Stimulated activated CD4-positive, alpha-beta T cell treated with anti-CD3 and anti-CD28 coated beads, Interleukin-12 subunit alpha, Interleukin-12 subunit beta, amount 100 ng/mL, for 48 hours (primary cell): ENCODE measurements at regions not wholly inside any gene's neighbourhood (a gene's known extent, or its start where the extent isn't known, plus 50 kb on each side); places are given as distances from the start of the nearest gene placed in this dataset.
A peak's percentile ranks its signal among the peaks of the same experiment; 100 is the strongest.
"Not testable (repeated sequence)": the region's sequence is repeated elsewhere in the genome, so short reads cannot be mapped to it uniquely, and the experiment has no call there.

Experiments used
- DNase-seq, 3 donors: peaks; one replicate each; pipeline ENCODE4 v3.0.0-alpha.2; 2020; ENCODE audit warnings: low read depth in 2 of 3, low spot score in 1 of 3

DNA sequence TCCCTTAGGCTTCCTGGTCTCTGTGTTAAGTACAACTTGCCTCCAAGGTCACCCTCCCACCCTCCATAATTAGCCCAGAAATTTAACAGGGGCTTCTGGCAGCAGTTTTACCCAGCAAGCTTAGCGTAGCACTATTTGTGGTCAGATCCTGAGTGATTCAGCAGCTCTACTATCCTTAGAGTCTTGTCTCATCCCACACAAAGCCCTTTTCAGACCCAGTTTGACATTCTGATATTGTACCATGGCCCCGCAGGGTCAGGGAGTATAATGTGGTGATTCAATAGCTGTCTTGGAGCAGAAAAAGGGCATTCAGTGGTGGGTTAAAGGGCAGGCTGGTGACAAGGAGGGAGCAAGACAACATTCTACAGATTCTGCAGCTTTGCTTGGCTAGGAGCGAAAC, 153.8 kb upstream of the DDHD1 start:
- DNase-seq, result no peak

DNA sequence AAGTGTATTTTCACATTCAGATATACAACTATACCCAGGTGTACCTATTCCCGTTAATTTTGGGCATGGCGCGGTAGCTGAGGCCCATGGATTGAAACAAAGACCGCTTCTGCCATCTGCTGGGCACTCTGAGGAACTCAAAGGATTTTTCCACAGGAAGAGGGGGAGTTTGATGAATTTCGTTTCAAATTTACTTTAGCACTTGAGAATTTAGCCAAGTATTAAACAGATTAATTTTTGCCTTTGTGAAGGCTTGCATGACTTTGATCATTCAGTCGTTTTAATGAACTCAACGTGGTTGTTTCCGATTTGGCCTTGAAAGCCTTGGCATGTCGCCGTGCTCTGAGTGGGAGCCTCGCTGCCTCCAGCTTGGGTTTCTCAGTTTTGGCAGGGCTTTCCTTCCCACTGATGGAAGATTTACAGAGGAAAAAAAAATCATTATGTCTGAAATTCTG, 153.2 kb upstream of the DDHD1 start:
- DNase-seq, result peak; percentile 10 to 26 (median 22)

DNA sequence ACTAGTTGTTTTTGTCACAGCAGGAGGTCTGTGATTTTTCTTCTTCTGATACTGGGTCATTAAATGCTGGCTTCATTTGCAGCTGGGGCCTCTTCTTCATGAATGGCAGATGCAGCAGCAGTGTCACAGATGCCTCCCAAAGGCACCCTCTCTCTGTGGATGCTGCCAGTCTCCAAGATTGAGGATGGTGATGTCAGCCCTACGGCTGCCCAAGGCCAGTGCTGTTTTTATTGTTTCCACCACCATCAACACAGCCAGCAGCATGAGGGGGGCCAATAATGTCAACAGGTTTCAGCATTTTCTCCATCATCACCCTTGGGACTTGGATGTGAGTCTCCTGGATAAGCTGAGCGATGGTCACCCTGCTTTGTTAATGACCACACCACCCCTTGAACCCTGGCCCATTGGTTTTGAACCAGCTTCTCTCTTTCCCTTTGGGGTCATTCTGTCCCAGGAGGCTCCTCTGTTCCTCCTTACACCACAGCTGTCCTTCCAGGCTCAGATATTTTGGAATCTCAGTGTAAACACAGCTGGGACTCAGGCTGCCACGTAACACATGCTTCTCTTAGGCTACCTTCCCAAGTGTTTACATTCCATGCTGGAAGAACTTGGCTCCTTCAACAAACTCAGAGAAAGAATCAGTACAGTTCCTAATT, 151.7 kb upstream of the DDHD1 start:
- DNase-seq, result no peak

DNA sequence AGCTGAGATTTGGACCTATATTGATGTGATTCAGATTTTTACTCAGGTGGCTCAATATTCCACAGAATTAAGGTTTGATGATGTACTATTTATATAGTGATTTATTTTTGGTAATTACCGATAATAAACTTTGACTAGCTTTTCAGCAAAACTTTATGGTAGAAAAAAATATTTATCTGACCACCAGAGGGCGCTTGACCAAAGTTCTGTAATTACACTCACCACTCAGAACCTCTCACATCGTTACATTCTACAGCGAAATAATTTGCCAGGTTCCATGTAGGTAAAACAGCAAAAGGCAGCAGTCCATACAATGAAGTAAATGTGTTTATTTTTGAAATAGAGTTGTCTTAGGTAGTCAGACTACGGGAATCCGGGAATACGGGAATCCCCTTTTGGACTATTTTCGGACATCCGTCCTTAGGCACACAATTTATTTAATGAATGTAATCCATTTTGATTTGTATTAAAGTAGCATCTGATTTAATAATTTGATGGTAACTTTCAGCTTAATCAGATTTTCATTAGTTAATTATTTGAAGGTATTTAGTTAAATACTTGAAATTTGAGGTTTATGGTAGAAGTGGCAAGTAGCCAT, 143.0 kb upstream of the DDHD1 start:
- DNase-seq, result peak in 1 of 3 donors; percentile 58

DNA sequence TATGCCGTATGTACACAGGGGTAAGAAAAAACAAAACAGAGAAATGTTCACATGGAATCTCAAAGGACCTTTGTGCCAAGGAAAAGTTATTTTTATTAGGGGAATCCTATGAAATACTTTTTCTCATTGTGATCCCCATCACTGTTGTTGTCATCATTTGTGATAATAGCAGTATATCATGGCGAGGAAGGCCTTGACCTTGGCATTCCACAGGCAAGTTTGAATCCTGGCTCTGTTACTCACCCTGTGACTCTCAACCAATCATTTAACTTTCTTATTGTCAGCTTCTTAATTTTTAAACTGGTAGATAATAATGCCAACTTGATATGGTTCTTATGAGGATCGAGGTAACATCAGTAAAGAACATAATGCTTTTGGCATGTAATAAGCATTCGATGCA, 142.2 kb upstream of the DDHD1 start:
- DNase-seq, result no peak

DNA sequence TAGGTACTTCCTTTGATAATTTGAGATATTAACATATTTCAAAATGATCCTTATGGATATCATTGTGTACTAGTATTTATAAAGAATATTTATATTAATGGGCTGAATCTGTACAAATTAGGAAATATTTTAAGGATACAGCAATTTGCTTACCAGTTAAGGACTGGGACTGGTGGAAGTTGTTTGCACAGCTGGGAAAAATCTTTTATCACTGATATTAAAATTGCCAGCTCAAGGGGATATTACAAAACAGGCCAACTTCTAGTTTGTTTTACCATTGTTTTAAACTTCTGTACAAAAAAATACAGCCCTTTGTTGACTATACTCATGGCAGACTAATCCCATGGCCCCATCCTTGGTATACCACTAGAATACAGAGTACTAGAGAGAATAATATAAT, 133.2 kb upstream of the DDHD1 start:
- no peak for DNase-seq

DNA sequence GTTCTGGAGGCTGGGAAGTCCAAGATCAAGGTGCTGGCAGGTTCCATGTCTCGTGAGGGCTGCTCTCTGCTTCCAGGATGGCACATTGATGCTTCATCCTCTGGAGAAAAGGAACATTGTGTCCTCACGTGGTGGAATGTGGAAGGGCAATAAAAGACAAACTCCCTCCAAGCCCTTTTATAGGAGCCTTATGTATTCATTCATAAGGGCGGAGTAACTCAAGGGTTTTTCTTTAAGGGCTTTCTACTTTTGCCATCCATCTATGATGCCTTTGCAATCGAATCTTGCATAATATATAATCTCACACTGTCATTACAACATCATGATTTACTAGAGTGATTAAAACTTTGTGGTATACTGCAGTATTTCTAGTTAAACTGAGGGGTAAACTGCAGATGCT, 132.7 kb upstream of the DDHD1 start:
- DNase-seq, result no peak

DNA sequence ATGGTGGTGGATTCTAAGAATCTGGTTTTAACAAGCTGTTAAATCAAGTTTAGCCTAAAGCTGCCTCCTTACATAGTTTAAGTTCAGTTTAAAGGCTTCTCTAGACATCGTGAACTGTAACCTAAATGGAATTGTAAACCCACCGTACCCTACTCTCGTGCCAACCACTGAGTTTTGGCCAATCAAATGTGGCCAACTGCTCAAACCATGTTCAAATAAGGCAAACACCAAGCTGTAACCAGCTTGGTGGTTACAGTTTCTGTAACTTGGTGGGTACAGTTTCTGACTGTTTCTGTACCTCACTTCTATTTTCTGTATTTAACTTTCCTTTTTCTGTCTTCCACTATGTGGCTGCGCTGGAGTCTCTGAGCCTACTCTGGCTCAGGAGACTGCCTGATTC, 131.9 kb upstream of the DDHD1 start:
- no peak for DNase-seq

DNA sequence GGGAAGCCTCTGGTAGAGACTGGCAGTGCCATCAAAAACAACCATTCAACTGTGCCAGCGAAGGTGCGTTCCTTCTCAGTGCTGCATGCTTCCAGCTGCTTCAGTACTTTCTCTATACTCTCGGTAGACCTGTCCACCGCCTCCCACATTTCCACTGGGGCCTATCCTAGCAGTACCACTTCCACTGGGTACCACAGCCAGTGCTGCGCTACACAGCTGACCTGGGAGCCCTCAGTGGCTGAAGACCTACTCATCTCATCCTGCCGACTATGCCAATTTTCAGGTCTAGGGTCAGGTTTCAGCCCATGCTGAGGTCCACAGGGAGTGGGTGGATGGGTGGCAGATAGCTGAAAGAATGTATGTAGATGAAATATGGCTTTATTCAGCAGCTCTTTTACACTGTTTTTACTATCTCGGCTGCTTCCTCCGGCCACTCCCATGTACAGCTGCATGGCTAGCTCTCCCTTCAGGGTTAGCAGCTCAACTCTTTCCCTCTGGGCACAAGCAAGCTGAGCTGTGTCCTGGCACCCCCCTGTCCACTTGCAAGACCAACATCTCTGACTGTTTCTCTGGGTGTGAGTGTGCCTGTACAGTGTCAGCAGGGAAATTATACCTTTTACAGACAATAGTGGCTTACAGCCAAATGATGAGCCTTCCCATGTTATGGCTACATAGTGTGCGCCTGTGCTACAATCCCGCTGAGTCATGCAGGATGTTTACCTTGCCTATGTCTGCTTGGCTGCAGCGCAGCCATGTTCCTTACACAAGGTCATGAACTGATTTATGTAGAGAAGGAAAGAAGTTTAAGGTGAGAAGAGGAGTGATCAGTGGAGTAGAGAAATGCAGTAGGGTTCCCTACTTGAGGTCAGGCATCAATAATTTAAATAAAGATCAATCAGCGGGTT, 125.7 kb upstream of the DDHD1 start:
- no peak for DNase-seq

DNA sequence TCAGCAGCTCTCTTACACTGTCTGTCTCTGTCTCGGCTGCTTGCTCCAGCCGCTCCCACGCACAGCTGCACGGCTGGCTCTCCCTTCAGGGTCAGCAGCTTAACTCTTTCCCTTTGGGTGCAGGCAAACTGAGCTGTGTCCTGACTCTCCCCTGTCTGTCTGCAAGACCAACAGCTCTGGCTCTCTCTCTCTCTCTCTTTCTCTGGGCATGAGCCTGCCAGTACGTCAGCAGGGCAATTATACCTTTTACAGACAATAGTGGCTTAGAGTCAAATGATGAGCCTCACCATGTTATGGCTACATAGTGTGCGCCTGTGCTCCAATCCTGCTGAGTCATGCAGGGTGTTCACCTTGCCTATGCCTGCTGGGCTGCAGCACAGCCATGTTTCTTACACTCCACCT, 120.5 kb upstream of the DDHD1 start:
- no peak for DNase-seq

DNA sequence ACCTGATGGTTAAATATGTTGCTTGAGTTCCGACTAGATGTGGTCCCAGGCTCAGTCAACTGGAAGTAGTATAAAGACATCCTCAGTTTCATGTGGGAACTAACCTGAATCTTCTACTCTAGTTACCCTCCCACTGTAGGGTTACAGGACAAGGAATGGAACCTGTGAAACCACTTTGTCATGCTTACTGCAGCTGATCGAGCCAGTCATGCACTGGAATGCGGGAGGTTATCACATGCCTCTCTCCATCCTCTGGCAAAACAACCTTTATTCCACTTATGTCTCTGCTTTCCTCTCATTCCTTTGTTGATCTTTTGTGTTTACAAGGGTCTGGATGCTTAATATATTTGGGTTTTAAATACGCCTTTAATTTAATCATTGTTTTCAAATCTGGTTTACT, 111.9 kb upstream of the DDHD1 start:
- no peak for DNase-seq

DNA sequence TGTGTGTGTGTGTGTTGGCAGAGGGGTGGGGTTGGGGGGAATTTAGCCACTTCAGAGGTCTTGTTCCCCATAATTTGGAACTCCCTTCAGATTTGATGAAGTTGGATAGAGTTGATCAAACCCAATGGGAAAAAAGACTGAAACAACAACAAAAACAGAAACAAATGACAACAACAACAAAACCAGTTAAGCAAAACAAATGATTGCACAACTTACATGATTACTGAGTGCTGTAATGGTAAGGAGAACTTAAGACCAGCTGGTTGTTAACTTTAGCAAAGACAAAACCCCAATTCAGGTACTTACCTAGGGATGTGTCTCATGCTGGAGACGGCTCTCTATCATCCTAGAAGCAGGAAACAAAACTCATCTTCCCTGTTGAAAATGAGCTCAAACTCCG, 107.8 kb upstream of the DDHD1 start:
- no peak for DNase-seq

DNA sequence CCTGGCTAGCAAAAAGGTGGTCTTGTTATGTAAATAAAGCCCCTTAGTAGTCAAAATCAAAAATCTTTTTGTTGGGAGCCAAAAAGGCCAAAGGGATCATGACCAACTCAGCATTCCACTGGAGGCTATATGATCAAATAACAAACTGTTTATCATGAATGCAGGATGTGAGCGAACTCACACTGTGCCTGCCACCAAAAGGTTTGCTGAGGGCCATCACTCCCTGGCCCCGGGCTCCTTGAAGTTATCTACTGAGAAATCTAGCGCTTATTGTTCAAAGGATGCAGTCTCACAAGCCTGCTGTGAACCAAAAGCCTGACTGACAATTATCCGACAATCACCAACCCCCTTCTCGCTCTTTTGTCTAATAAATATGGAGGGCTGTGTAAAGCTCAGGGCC, 107.2 kb upstream of the DDHD1 start:
- DNase-seq, result no peak

DNA sequence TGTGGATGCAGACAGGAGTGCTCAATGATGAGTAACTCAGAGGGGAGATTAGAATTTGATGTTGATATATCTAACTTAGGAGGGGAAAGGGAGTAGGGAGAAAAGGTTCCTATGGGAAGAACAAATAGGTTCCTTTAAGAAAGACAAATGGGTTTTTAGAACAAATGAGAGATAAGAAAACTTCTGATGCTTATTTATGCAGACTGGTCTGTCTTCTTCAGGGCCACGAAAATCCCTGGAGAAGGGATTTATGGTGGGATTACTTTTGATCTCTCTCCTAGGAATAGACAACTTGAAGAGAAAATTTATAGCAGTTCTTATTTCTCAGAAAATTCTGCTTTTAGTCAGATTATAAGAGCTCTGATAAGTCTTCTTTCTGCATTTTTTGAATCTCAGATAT, 99.0 kb upstream of the DDHD1 start:
- no peak for DNase-seq

DNA sequence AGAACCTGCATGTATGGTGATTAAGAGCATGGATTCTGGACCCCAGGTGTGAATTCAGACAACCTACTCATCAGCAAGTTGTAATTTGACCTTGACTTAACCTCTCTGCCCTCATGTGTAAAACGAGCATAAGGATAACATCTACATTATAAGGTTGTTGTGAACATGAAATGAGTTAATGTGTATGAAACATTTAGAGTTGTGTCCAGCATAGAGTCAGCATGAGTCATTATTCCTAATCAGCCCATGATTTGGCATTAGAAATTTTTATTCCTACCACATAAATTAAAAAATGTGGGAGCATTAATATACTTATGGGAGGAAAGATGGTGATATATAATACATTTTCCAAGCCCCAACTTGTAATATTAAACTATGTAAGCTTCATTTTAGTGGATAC, 95.9 kb upstream of the DDHD1 start:
- no peak for DNase-seq

DNA sequence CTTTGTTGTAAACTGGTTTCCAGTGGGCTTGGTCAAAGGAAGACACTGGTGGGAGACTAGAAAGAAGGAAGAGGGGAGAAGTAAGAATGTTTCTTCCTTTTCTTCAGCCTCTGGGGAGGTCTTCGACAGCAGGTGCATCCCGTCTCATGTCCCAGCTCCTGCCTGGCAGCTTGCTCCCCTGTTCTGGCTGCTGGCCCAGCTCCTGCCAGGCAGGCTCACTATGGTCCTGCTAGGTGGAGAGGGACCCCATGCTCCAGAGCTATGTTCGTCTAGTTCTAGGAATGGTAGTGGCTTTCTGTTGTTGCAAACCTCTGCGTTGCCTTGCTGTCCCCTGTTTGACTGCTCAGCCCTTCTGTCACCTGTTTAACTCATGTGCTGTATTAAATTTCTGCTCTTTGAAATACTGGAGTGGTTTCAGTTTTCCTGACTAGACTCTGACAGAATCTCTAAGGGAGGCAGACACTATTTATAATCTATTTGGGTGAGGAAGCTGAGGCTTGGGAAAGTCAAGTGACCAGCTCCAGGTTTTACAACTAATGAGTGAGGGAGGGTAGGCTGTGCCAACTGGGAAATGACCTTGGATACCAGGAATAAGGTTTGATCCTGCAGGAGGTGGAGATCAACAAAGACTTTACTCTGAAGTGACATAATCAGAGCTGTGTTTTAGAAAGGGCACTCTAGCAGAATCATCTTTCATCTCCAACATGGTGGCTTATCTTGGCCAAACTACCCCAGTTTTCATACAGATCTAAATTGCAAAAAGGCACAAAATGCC, 94.7 kb upstream of the DDHD1 start:
- DNase-seq, result no peak

DNA sequence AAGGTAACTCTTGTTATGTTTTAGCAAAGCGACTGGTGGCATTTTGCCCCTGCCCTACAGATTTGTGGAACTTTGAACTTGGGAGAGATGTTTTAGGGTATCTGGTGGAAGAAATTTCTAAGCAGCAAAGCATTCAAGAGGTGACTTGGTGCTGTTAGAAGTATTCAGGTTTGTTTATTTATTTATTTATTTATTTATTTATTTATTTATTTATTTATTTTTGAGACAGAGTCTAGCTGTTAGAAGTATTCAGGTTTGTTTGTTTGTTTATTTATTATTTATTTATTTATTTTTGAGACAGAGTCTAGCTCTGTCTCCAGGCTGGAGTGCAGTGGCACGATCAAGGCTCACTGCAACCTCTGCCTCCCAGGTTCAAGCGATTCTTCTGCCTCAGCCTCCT, 89.8 kb upstream of the DDHD1 start:
- not testable (repeated sequence) for DNase-seq

DNA sequence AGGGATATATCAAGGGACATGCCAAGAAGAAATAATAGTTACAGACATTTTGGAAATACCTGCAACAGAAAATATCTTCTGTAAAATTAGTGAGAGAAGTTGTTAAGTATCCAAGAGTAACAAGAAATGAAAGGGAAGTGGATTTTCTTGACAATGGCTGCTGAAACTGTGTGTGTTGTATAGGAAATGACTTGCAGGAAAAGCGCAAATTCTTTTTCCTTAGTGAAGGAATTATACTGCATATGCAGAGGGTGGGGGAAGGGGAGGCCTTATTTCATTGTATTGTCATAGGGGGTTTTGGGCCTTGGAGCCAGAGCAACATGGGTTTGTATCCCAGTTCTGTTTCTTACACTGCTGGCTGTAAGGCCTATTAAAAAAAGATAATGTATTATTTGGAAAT, 84.4 kb upstream of the DDHD1 start:
- DNase-seq, result no peak

DNA sequence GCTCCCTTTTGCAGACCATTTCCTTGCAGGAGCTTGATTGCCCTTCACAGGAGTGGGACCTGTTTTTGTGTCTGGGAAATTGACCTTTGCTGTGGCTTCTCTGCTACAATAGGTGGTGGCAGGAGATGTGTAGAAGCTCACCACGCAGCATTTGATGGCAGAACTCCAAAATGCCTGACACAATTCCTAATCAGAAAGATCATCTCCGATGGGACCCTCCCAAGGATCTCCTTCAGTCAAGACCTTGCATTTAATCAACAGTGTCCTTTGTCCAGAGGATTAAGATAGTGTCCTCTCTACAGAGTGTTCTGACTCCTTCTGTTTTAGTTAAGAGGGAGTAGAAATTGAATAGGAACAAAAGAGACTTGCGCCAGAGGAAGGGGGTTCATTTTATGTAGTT, 83.6 kb upstream of the DDHD1 start:
- DNase-seq, result no peak

DNA sequence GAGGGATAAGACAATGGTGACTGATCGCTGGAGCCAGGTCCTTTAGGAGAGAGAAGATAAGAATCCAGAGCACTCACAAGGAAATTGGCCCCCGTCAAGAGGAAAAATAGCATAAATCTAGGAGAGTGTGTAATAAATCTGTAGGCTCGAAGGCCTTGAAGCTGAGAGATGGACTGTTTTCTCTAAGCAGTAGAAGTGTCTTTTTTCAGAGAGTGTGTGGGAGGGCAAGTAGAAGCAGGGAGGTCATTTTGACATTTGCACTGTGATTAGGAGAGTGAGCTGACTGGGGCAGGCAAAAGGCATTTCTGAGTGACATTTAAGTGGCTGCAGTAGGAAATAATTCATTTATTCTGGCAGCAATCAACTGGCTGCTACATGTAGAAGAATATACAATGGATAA, 78.0 kb upstream of the DDHD1 start:
- no peak for DNase-seq

DNA sequence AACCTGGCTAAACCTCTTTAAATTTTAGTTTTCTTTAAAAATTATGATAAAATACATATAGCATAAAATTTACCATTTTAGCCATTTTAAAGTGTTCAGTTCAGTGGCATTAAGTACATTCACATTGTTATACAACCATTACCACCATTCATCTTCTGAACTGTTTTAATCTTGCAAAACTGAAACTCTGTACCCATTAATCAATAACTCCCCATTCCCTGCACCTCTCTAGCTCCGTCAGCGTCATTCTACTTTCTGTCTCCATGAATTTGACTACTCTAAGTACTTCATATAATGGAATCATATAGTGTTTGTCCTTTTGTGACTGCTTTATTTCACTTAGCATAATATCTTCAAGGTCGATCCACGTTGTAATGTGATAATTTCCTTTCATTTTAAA, 75.8 kb upstream of the DDHD1 start:
- DNase-seq, result no peak
